Fibroblast of lung (primary cell): ENCODE measurements at regions not wholly inside any gene's neighbourhood (a gene's known extent, or its start where the extent isn't known, plus 50 kb on each side); places are given as distances from the start of the nearest gene placed in this dataset.

Experiments used
- DNase-seq, 2 donors: peaks; one replicate each; pipeline versions ENCODE4 v3.0.0 to v3.0.0-alpha.2; 2010; ENCODE audit warnings: low read depth in 2 of 2
- H2AFZ ChIP-seq: 2 replicates; pipeline ENCODE4 v1.5.1; 2012; ENCODE audit warnings: low read length, control low read depth, inconsistent platforms
- H3K27ac ChIP-seq: 2 replicates; pipeline ENCODE4 v1.5.1; 2011; ENCODE audit warnings: low read length, control low read depth; ENCODE audit not compliant: insufficient read depth
- H3K27me3 ChIP-seq: 2 replicates; pipeline ENCODE4 v1.5.1; 2011; ENCODE audit warnings: mild to moderate bottlenecking, low read length; ENCODE audit not compliant: control insufficient read depth, insufficient read depth
- H3K36me3 ChIP-seq: 2 replicates; pipeline ENCODE4 v1.5.1; 2011; ENCODE audit warnings: low read length; ENCODE audit not compliant: control insufficient read depth, insufficient read depth
- H3K4me1 ChIP-seq: 2 replicates; pipeline ENCODE4 v1.5.1; 2011; ENCODE audit warnings: low read length; ENCODE audit not compliant: control insufficient read depth, insufficient read depth; ENCODE audit errors: extremely low read depth
- H3K4me2 ChIP-seq: 2 replicates; pipeline ENCODE4 v1.5.1; 2011; ENCODE audit warnings: low read length, control low read depth; ENCODE audit not compliant: insufficient read depth; ENCODE audit errors: extremely low read depth
- H3K4me3 ChIP-seq, 4 experiments: fragments of 200-600 bp in 1 of 4; sonication (generic) in 1 of 4; replicated peaks in 1 of 4; 2 replicates each; pipeline ENCODE4 v1.5.1; 2011 to 2016; ENCODE audit warnings: low read length in 4 of 4, low read depth in 3 of 4, mild to moderate bottlenecking in 3 of 4, control low read depth in 2 of 4, inconsistent platforms in 1 of 4, mixed read lengths in 1 of 4; ENCODE audit not compliant: insufficient read depth in 1 of 4; ENCODE audit errors: control extremely low read depth in 1 of 4
- H3K79me2 ChIP-seq: 2 replicates; pipeline ENCODE4 v1.5.1; 2012; ENCODE audit warnings: mild to moderate bottlenecking, low read length, inconsistent platforms; ENCODE audit not compliant: control insufficient read depth, insufficient read depth
- H3K9ac ChIP-seq: 2 replicates; pipeline ENCODE4 v1.5.1; 2011; ENCODE audit warnings: mild to moderate bottlenecking, low read length, control low read depth; ENCODE audit not compliant: insufficient read depth
- H3K9me3 ChIP-seq: 2 replicates; pipeline ENCODE4 v1.5.1; 2012; ENCODE audit warnings: low read depth, low read length; ENCODE audit not compliant: control insufficient read depth, insufficient read depth
- H4K20me1 ChIP-seq: 2 replicates; pipeline ENCODE4 v1.5.1; 2011; ENCODE audit warnings: low read length; ENCODE audit not compliant: control insufficient read depth, insufficient read depth; ENCODE audit errors: extremely low read depth
- CTCF ChIP-seq, 2 donors: IDR thresholded peaks in 1 of 2; conservative IDR thresholded peaks in 1 of 2; 1 replicate in 1 of 2; 2 replicates in 1 of 2; pipeline ENCODE4 v1.5.1; 2011 to 2012; ENCODE audit warnings: low read length in 2 of 2, control low read depth in 1 of 2, inconsistent platforms in 1 of 2, low read depth in 1 of 2, mild to moderate bottlenecking in 1 of 2
- EZH2 ChIP-seq: IDR thresholded peaks from 2 replicates; pipeline ENCODE4 v1.5.1; 2012; ENCODE audit warnings: low read length, control low read depth, mild to moderate bottlenecking; ENCODE audit errors: missing control alignments

GRCh38 chr3:59372346-59372745, 322.5 kb upstream of the CFAP20DC start:
- H3K9me3 ChIP-seq = no peaks in the 10 kb centered on the region
- H2AFZ ChIP-seq = no peak overlapping the region
- H3K79me2 ChIP-seq = no peaks in the 10 kb centered on the region
- H3K36me3 ChIP-seq = no peaks in the 10 kb centered on the region
- H3K4me2 ChIP-seq = no peak overlapping the region
- no peak overlapping the region for H3K27ac ChIP-seq
- no peaks in the 10 kb centered on the region for H4K20me1 ChIP-seq
- no peak overlapping the region for H3K4me3 ChIP-seq
- TF ChIP-seq EZH2 (no peak), CTCF (conservative IDR thresholded peaks at IDR 0.05 in 1 of 2, IDR thresholded peaks at IDR 0.05 in 1 of 2; ENCODE audit: low read depth in 1 of 2, low read length in 2 of 2) (no peak)
- no peak for DNase-seq
- H3K27me3 ChIP-seq = no peaks in the 10 kb centered on the region
- H3K9ac ChIP-seq = no peak overlapping the region
- H3K4me1 ChIP-seq = no peaks in the 10 kb centered on the region

- no peak overlapping the region for H3K4me2 ChIP-seq
- no peaks in the 10 kb centered on the region for H3K36me3 ChIP-seq
- TF ChIP-seq EZH2 (no peak), CTCF (conservative IDR thresholded peaks at IDR 0.05 in 1 of 2, IDR thresholded peaks at IDR 0.05 in 1 of 2; ENCODE audit: low read depth in 1 of 2, low read length in 2 of 2) (no peak)
- H4K20me1 ChIP-seq = no peaks in the 10 kb centered on the region
- H3K27me3 ChIP-seq = no peaks in the 10 kb centered on the region
- DNase-seq = no peak
- H2AFZ ChIP-seq = no peak overlapping the region
- H3K4me1 ChIP-seq = no peaks in the 10 kb centered on the region
- H3K27ac ChIP-seq = no peak overlapping the region
- no peak overlapping the region for H3K4me3 ChIP-seq
- H3K9ac ChIP-seq = no peak overlapping the region
- H3K79me2 ChIP-seq = no peaks in the 10 kb centered on the region
- no peaks in the 10 kb centered on the region for H3K9me3 ChIP-seq
Measured at GRCh38 chr3:59368900-59369675, 319.3 kb upstream of the CFAP20DC start.

- Histone ChIP-seq H3K36me3 (no peaks in the 10 kb centered on the region), H2AFZ (no peak overlapping the region), H3K27ac (no peak overlapping the region), H3K27me3 (no peaks in the 10 kb centered on the region), H4K20me1 (no peaks in the 10 kb centered on the region), H3K4me3 (no peak overlapping the region), H3K9me3 (no peaks in the 10 kb centered on the region), H3K4me1 (no peaks in the 10 kb centered on the region), H3K79me2 (no peaks in the 10 kb centered on the region), H3K4me2 (no peak overlapping the region), H3K9ac (no peak overlapping the region)
- TF ChIP-seq EZH2 (no peak), CTCF (conservative IDR thresholded peaks at IDR 0.05 in 1 of 2, IDR thresholded peaks at IDR 0.05 in 1 of 2; ENCODE audit: low read depth in 1 of 2, low read length in 2 of 2) (no peak)
- peak in 1 of 2 donors; percentile 79 for DNase-seq
Measured at GRCh38 chr3:59367150-59367549, 317.3 kb upstream of the CFAP20DC start.
